Peyer's patch (tissue), 4 donors: ENCODE measurements at regions not wholly inside any gene's neighbourhood (a gene's known extent, or its start where the extent isn't known, plus 50 kb on each side); places are given as distances from the start of the nearest gene placed in this dataset.
"Not testable (repeated sequence)": the region's sequence is repeated elsewhere in the genome, so short reads cannot be mapped to it uniquely, and the experiment has no call there.

Source experiments
- POLR2A ChIP-seq, 2 donors: fragments of 450-650 bp; IDR thresholded peaks; one replicate each; pipeline ENCODE4 v1.5.1; 2017; ENCODE audit warnings: antibody characterized with exemption in 2 of 2, mild to moderate bottlenecking in 2 of 2, moderate library complexity in 2 of 2
- TF ChIP-seq, protein P1 (sequence below), 6 experiments: fragments of 450-650 bp in 4 of 6; fragments of 200-600 bp in 2 of 6; sonication (generic) in 1 of 6; IDR thresholded peaks; one replicate each; pipeline ENCODE4 v1.5.1; 2017 to 2019; ENCODE audit warnings: antibody characterized with exemption in 6 of 6, mild to moderate bottlenecking in 3 of 6, moderate library complexity in 1 of 6

DNA sequence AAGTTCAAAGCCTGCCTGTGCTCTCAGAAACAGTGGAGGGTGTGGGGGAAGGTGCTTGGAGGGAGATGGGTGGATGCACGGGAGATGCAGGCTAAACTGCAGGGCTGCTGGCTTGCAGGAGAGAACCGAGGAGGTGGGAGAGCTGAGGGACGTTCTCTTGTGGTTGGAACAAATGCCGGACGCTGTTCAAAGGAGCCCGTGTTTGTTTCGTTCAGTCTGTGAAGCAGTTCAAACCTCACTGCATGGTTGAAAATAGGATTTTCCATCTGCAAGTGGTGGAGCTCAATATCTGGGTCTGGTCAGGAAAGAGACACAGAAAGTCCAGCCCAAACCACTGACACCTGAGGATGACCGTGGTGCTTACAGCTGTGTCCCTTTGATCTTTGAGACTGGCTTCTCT, 1241.8 kb downstream of the TMEM121 start:
- TF ChIP-seq, protein P1, sequence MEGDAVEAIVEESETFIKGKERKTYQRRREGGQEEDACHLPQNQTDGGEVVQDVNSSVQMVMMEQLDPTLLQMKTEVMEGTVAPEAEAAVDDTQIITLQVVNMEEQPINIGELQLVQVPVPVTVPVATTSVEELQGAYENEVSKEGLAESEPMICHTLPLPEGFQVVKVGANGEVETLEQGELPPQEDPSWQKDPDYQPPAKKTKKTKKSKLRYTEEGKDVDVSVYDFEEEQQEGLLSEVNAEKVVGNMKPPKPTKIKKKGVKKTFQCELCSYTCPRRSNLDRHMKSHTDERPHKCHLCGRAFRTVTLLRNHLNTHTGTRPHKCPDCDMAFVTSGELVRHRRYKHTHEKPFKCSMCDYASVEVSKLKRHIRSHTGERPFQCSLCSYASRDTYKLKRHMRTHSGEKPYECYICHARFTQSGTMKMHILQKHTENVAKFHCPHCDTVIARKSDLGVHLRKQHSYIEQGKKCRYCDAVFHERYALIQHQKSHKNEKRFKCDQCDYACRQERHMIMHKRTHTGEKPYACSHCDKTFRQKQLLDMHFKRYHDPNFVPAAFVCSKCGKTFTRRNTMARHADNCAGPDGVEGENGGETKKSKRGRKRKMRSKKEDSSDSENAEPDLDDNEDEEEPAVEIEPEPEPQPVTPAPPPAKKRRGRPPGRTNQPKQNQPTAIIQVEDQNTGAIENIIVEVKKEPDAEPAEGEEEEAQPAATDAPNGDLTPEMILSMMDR (IDR thresholded peaks at IDR 0.05): not testable (repeated sequence)
- TF ChIP-seq POLR2A (IDR thresholded peaks at IDR 0.05): not testable (repeated sequence)
